ENCODE measurements at regions not wholly inside any gene's neighbourhood (a gene's known extent, or its start where the extent isn't known, plus 50 kb on each side); places are given as distances from the start of the nearest gene placed in this dataset.
"Not testable (repeated sequence)": the region's sequence is repeated elsewhere in the genome, so short reads cannot be mapped to it uniquely, and the experiment has no call there.

- no peak for TF ChIP-seq CTCF (conservative IDR thresholded peaks at IDR 0.05)
These were observed 200.2 kb upstream of the TOX3 start for GRCh38 chr16:52747088-52747595.

GRCh38 chr16:52743707-52744106, 196.8 kb upstream of the TOX3 start:
- no peak for TF ChIP-seq CTCF (conservative IDR thresholded peaks at IDR 0.05)
- no peak overlapping the region for H3K27ac ChIP-seq

More at GRCh38 chr16:52747088-52747595, 200.2 kb upstream of the TOX3 start:
- H3K27ac ChIP-seq: no peak overlapping the region

GRCh38 chr16:52742608-52743170, 195.7 kb upstream of the TOX3 start:
- H3K27ac ChIP-seq: no peak overlapping the region
- no peak for TF ChIP-seq CTCF (conservative IDR thresholded peaks at IDR 0.05)

GRCh38 chr16:52742052-52742451, 195.1 kb upstream of the TOX3 start:
- TF ChIP-seq CTCF (conservative IDR thresholded peaks at IDR 0.05): no peak
- H3K27ac ChIP-seq: no peak overlapping the region

- no peak overlapping the region for H3K27ac ChIP-seq
- no peak for TF ChIP-seq CTCF (conservative IDR thresholded peaks at IDR 0.05)
These were observed 194.4 kb upstream of the TOX3 start for GRCh38 chr16:52741351-52741750.

- no peak overlapping the region for H3K27ac ChIP-seq
- TF ChIP-seq CTCF (conservative IDR thresholded peaks at IDR 0.05): no peak
These were observed 193.8 kb upstream of the TOX3 start for GRCh38 chr16:52740766-52741165.

- no peak for TF ChIP-seq CTCF (conservative IDR thresholded peaks at IDR 0.05)
These were observed 193.4 kb upstream of the TOX3 start for GRCh38 chr16:52740333-52740732.

GRCh38 chr16:52738992-52739391, 192.0 kb upstream of the TOX3 start:
- H3K27ac ChIP-seq: not testable (repeated sequence)

More at GRCh38 chr16:52740333-52740732, 193.4 kb upstream of the TOX3 start:
- H3K27ac ChIP-seq: no peak overlapping the region
